ENCODE measurements at regions not wholly inside any gene's neighbourhood (a gene's known extent, or its start where the extent isn't known, plus 50 kb on each side); places are given as distances from the start of the nearest gene placed in this dataset.

GRCh38 chr11:116513278-116513823, 259.4 kb downstream of the BUD13 start:
- Histone ChIP-seq H2AFZ (ENCODE audit: low read length) (no peak overlapping the region), H3K79me2 (ENCODE audit: insufficient read depth, low read length) (no peaks in the 10 kb centered on the region), H3K36me3 (ENCODE audit: insufficient read depth, low read length) (no peaks in the 10 kb centered on the region), H3K27me3 (ENCODE audit: insufficient read depth, low read length) (no peaks in the 10 kb centered on the region), H3K9ac (ENCODE audit: low read length) (no peak overlapping the region), H3K4me1 (ENCODE audit: insufficient read depth, low read length, severe bottlenecking) (no peaks in the 10 kb centered on the region), H3K27ac (ENCODE audit: low read depth, low read length, poor library complexity, severe bottlenecking) (no peak overlapping the region), H3K4me2 (ENCODE audit: low read length) (no peak overlapping the region), H3F3A (ENCODE audit: insufficient read depth, low read length) (no peaks in the 10 kb centered on the region), H3K4me3 (ENCODE audit: low read depth, low read length, poor library complexity, severe bottlenecking) (no peak overlapping the region), H3K9me3 (ENCODE audit: low read length) (no peaks in the 10 kb centered on the region), H4K20me1 (ENCODE audit: insufficient read depth, low read length) (no peaks in the 10 kb centered on the region), H3K9me2 (ENCODE audit: low read depth, low read length) (no peaks in the 10 kb centered on the region)
- TF ChIP-seq, protein P1, sequence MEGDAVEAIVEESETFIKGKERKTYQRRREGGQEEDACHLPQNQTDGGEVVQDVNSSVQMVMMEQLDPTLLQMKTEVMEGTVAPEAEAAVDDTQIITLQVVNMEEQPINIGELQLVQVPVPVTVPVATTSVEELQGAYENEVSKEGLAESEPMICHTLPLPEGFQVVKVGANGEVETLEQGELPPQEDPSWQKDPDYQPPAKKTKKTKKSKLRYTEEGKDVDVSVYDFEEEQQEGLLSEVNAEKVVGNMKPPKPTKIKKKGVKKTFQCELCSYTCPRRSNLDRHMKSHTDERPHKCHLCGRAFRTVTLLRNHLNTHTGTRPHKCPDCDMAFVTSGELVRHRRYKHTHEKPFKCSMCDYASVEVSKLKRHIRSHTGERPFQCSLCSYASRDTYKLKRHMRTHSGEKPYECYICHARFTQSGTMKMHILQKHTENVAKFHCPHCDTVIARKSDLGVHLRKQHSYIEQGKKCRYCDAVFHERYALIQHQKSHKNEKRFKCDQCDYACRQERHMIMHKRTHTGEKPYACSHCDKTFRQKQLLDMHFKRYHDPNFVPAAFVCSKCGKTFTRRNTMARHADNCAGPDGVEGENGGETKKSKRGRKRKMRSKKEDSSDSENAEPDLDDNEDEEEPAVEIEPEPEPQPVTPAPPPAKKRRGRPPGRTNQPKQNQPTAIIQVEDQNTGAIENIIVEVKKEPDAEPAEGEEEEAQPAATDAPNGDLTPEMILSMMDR (IDR thresholded peaks at IDR 0.05; ENCODE audit: low read length) = no peak
- TF ChIP-seq EZH2 (IDR thresholded peaks at IDR 0.05; ENCODE audit: borderline replicate concordance, low read length) = no peak

- TF ChIP-seq EZH2 (IDR thresholded peaks at IDR 0.05; ENCODE audit: borderline replicate concordance, low read length) = no peak
- TF ChIP-seq, protein P1 (IDR thresholded peaks at IDR 0.05; ENCODE audit: low read length) = no peak
- no peaks in the 10 kb centered on the region for H3K79me2 ChIP-seq (ENCODE audit: insufficient read depth, low read length)
These were observed 259.9 kb downstream of the BUD13 start for GRCh38 chr11:116512841-116513240.

GRCh38 chr11:116511684-116512083, 261.1 kb downstream of the BUD13 start:
- Histone ChIP-seq H3K4me2 (ENCODE audit: low read length) (no peak overlapping the region), H3K36me3 (ENCODE audit: insufficient read depth, low read length) (no peaks in the 10 kb centered on the region), H3F3A (ENCODE audit: insufficient read depth, low read length) (no peaks in the 10 kb centered on the region), H3K27me3 (ENCODE audit: insufficient read depth, low read length) (no peaks in the 10 kb centered on the region), H3K9me3 (ENCODE audit: low read length) (no peaks in the 10 kb centered on the region), H3K9me2 (ENCODE audit: low read depth, low read length) (no peaks in the 10 kb centered on the region), H4K20me1 (ENCODE audit: insufficient read depth, low read length) (no peaks in the 10 kb centered on the region), H3K4me1 (ENCODE audit: insufficient read depth, low read length, severe bottlenecking) (no peaks in the 10 kb centered on the region), H3K27ac (ENCODE audit: low read depth, low read length, poor library complexity, severe bottlenecking) (no peak overlapping the region), H2AFZ (ENCODE audit: low read length) (no peak overlapping the region), H3K4me3 (ENCODE audit: low read depth, low read length, poor library complexity, severe bottlenecking) (no peak overlapping the region), H3K9ac (ENCODE audit: low read length) (no peak overlapping the region), H3K79me2 (ENCODE audit: insufficient read depth, low read length) (no peaks in the 10 kb centered on the region)
- TF ChIP-seq, protein P1 (IDR thresholded peaks at IDR 0.05; ENCODE audit: low read length) = no peak
- no peak for TF ChIP-seq EZH2 (IDR thresholded peaks at IDR 0.05; ENCODE audit: borderline replicate concordance, low read length)

More at GRCh38 chr11:116512841-116513240, 259.9 kb downstream of the BUD13 start:
- Histone ChIP-seq H2AFZ (ENCODE audit: low read length) (no peak overlapping the region), H4K20me1 (ENCODE audit: insufficient read depth, low read length) (no peaks in the 10 kb centered on the region), H3K9ac (ENCODE audit: low read length) (no peak overlapping the region), H3K4me1 (ENCODE audit: insufficient read depth, low read length, severe bottlenecking) (no peaks in the 10 kb centered on the region), H3K9me3 (ENCODE audit: low read length) (no peaks in the 10 kb centered on the region), H3K27ac (ENCODE audit: low read depth, low read length, poor library complexity, severe bottlenecking) (no peak overlapping the region), H3K36me3 (ENCODE audit: insufficient read depth, low read length) (no peaks in the 10 kb centered on the region), H3K4me2 (ENCODE audit: low read length) (no peak overlapping the region), H3K4me3 (ENCODE audit: low read depth, low read length, poor library complexity, severe bottlenecking) (no peak overlapping the region), H3K9me2 (ENCODE audit: low read depth, low read length) (no peaks in the 10 kb centered on the region), H3K27me3 (ENCODE audit: insufficient read depth, low read length) (no peaks in the 10 kb centered on the region), H3F3A (ENCODE audit: insufficient read depth, low read length) (no peaks in the 10 kb centered on the region)

All from OCI-LY1 (cell line).